A673 (cell line): ENCODE measurements at regions not wholly inside any gene's neighbourhood (a gene's known extent, or its start where the extent isn't known, plus 50 kb on each side); places are given as distances from the start of the nearest gene placed in this dataset.

Experiments used
- CTCF ChIP-seq: fragments of 300-800, 200-600 bp; sonication (generic); conservative IDR thresholded peaks from 2 replicates; pipeline ENCODE4 v1.5.1; 2017; ENCODE audit warnings: low read depth, mild to moderate bottlenecking, antibody characterized with exemption, low read length, moderate library complexity, mixed read lengths
- EZH2 ChIP-seq: fragments of 200-600 bp; sonication (generic); IDR thresholded peaks from 2 replicates; pipeline ENCODE4 v1.6.1; 2017; ENCODE audit warnings: borderline replicate concordance, low read depth, mild to moderate bottlenecking, mixed read lengths, antibody characterized with exemption, low read length; ENCODE audit not compliant: poor library complexity, severe bottlenecking

GRCh38 chrX:124805486-124805885 lies 459.1 kb downstream of the SH2D1A start:
- TF ChIP-seq CTCF = no peak
- no peak for TF ChIP-seq EZH2
